Epithelial cell of proximal tubule (primary cell): ENCODE measurements at regions not wholly inside any gene's neighbourhood (a gene's known extent, or its start where the extent isn't known, plus 50 kb on each side); places are given as distances from the start of the nearest gene placed in this dataset.
A peak's percentile ranks its signal among the peaks of the same experiment; 100 is the strongest.

Source experiments
- DNase-seq: peaks from one replicate; pipeline ENCODE4 v3.0.0-alpha.2; 2011; ENCODE audit warnings: low read depth
- H3K4me3 ChIP-seq: 2 replicates; pipeline ENCODE4 v1.5.1; 2011; ENCODE audit warnings: low read depth, mild to moderate bottlenecking, low read length
- CTCF ChIP-seq: conservative IDR thresholded peaks from 2 replicates; pipeline ENCODE4 v1.5.1; 2012; ENCODE audit warnings: low read depth, mild to moderate bottlenecking, low read length

GRCh38 chr1:177632923-177633615 lies 336.8 kb downstream of the SEC16B start:
- no peak for TF ChIP-seq CTCF
- DNase-seq: no peak
- no peak overlapping the region for H3K4me3 ChIP-seq

GRCh38 chr1:177631770-177632169 lies 338.1 kb downstream of the SEC16B start:
- no peak overlapping the region for H3K4me3 ChIP-seq
- DNase-seq: no peak
- TF ChIP-seq CTCF: peak; percentile 17

- no peak overlapping the region for H3K4me3 ChIP-seq
- TF ChIP-seq CTCF: no peak
- DNase-seq: no peak
Measured at GRCh38 chr1:177629526-177629925, 340.3 kb downstream of the SEC16B start.

GRCh38 chr1:177627148-177627910 lies 342.5 kb downstream of the SEC16B start:
- no peak for DNase-seq
- no peak for TF ChIP-seq CTCF
- no peak overlapping the region for H3K4me3 ChIP-seq

GRCh38 chr1:177620636-177621190 lies 349.1 kb downstream of the SEC16B start:
- TF ChIP-seq CTCF: no peak
- no peak overlapping the region for H3K4me3 ChIP-seq
- DNase-seq: peak; percentile 58

- H3K4me3 ChIP-seq: no peak overlapping the region
- no peak for TF ChIP-seq CTCF
- DNase-seq: no peak
Measured at GRCh38 chr1:177615251-177615650, 354.6 kb downstream of the SEC16B start.

GRCh38 chr1:177611402-177611801 lies 358.5 kb downstream of the SEC16B start:
- no peak for TF ChIP-seq CTCF
- no peak for DNase-seq
- H3K4me3 ChIP-seq: no peak overlapping the region
